ENCODE measurements at regions not wholly inside any gene's neighbourhood (a gene's known extent, or its start where the extent isn't known, plus 50 kb on each side); places are given as distances from the start of the nearest gene placed in this dataset.

DNA sequence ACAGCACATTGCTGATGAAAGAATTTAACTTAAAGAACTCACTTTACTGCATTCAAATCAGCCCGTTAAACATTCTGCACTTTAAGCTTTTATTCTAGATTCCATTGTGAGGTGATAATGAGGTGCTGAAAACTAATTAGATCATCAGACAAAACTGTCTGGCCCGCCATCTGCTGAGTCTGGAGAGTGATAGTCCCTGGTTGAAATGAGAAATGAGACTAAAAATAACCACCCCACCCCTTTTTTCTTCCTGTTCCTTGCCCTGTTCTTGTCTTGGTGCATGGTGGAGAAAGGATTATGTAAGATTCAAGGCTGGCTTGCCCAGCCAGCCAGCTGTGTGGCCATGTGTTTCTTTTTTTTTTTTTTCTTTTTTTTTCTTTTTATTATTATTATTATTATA, 277.0 kb upstream of the COBL start:
- Mint-ChIP-seq H3K27ac (ENCODE audit: unreplicated experiment) (no peak overlapping the region), H3K36me3 (ENCODE audit: low read depth) (no peaks in the 10 kb centered on the region), H3K4me3 (ENCODE audit: unreplicated experiment) (no peak overlapping the region), H3K27me3 (ENCODE audit: low read depth) (no peaks in the 10 kb centered on the region), H3K4me1 (ENCODE audit: low read depth) (no peaks in the 10 kb centered on the region), H3K9me3 (ENCODE audit: low read depth) (peaks cover 23% of the 10 kb centered on the region)
- TF ChIP-seq, protein P1, sequence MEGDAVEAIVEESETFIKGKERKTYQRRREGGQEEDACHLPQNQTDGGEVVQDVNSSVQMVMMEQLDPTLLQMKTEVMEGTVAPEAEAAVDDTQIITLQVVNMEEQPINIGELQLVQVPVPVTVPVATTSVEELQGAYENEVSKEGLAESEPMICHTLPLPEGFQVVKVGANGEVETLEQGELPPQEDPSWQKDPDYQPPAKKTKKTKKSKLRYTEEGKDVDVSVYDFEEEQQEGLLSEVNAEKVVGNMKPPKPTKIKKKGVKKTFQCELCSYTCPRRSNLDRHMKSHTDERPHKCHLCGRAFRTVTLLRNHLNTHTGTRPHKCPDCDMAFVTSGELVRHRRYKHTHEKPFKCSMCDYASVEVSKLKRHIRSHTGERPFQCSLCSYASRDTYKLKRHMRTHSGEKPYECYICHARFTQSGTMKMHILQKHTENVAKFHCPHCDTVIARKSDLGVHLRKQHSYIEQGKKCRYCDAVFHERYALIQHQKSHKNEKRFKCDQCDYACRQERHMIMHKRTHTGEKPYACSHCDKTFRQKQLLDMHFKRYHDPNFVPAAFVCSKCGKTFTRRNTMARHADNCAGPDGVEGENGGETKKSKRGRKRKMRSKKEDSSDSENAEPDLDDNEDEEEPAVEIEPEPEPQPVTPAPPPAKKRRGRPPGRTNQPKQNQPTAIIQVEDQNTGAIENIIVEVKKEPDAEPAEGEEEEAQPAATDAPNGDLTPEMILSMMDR (IDR thresholded peaks at IDR 0.05): no peak
- no peak for DNase-seq (ENCODE audit: low spot score)

DNA sequence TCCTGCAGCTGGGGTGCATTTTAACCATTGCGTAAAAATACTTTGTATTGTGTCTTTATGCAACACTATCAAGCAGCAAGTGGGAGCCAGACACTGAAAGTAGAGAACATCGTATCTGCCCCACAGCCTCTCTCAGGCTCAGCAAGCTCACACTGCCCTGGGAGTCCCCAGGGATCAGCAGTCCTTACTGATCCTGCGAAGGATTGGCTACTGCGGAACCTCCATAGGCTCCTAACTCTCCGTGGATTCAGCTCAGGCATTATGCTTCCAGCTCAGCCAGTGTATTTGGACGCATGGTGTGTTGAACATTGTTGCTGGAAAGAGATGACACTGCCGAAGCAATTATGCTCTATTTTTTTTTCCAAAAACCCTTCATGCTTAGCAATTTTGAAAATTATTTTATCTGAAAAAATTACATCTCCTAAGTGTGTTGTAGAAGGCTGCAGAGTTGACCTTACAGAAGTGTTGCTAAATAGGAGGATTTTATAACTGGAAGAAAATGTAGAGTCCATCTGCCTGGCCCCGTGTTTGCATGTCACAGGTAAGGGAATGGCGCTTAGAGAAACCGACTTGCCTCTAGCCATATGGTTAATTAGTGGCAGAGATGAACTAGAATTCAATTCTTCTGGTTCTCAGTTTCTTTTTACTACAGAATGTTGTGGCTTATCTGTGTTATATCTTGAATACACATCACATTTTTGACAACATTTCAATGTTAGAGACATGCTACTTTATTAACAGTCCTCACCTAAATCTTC, 276.4 kb upstream of the COBL start:
- H3K27me3 Mint-ChIP-seq (ENCODE audit: low read depth): no peaks in the 10 kb centered on the region
- H3K4me3 Mint-ChIP-seq (ENCODE audit: unreplicated experiment): no peak overlapping the region
- H3K9me3 Mint-ChIP-seq (ENCODE audit: low read depth): peaks cover 19% of the 10 kb centered on the region
- no peaks in the 10 kb centered on the region for H3K4me1 Mint-ChIP-seq (ENCODE audit: low read depth)
- H3K27ac Mint-ChIP-seq (ENCODE audit: unreplicated experiment): no peak overlapping the region
- H3K36me3 Mint-ChIP-seq (ENCODE audit: low read depth): no peaks in the 10 kb centered on the region
- no peak for DNase-seq (ENCODE audit: low spot score)
- TF ChIP-seq, protein P1 (IDR thresholded peaks at IDR 0.05): no peak

DNA sequence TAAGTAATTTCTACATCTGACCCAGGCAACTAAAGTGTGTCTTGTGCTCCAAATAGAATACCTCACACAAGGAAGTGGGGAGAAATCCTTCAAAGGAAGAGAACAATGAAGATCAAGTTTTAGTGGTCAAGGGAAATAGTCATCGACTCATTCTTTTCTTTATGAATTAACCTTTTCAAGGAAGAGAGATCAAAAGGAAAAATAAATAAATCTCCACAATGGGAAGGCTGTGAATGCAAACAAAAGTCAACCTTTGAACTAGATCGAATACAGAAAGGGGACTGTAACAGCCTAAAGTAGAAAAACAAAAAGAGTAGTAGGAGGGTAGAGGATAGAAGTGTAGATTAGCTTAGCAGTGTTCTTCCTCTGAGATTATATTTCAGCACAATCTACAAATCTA, 274.6 kb upstream of the COBL start:
- TF ChIP-seq, protein P1 (IDR thresholded peaks at IDR 0.05): no peak
- DNase-seq (ENCODE audit: low spot score): no peak
- Mint-ChIP-seq H3K9me3 (ENCODE audit: low read depth) (peaks cover 14% of the 10 kb centered on the region), H3K27ac (ENCODE audit: unreplicated experiment) (no peak overlapping the region), H3K4me3 (ENCODE audit: unreplicated experiment) (no peak overlapping the region), H3K27me3 (ENCODE audit: low read depth) (no peaks in the 10 kb centered on the region), H3K4me1 (ENCODE audit: low read depth) (no peaks in the 10 kb centered on the region), H3K36me3 (ENCODE audit: low read depth) (no peaks in the 10 kb centered on the region)

DNA sequence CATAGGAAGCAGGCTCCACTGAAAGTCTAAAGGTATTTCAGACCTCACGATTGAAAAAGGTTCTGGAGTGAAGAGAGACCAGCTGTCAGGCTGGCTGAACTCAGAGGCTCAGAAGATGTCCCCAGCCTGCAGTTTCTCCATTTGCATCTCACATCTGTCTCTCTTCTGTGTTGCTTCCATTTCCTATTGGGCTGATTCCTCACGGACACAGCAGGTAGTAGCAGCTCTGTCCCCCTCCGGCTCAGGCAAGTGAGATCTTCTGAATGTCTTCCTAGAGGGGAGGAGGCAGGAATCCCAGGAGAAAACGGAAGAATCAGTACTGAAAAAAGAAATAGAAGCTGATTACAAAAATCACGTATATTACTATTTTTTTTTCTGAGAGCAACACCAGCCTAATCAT, 274.1 kb upstream of the COBL start:
- Mint-ChIP-seq H3K27ac (ENCODE audit: unreplicated experiment) (no peak overlapping the region), H3K4me1 (ENCODE audit: low read depth) (no peaks in the 10 kb centered on the region), H3K9me3 (ENCODE audit: low read depth) (peaks cover 14% of the 10 kb centered on the region), H3K36me3 (ENCODE audit: low read depth) (no peaks in the 10 kb centered on the region), H3K4me3 (ENCODE audit: unreplicated experiment) (no peak overlapping the region), H3K27me3 (ENCODE audit: low read depth) (no peaks in the 10 kb centered on the region)
- TF ChIP-seq, protein P1 (IDR thresholded peaks at IDR 0.05): no peak
- no peak for DNase-seq (ENCODE audit: low spot score)

DNA sequence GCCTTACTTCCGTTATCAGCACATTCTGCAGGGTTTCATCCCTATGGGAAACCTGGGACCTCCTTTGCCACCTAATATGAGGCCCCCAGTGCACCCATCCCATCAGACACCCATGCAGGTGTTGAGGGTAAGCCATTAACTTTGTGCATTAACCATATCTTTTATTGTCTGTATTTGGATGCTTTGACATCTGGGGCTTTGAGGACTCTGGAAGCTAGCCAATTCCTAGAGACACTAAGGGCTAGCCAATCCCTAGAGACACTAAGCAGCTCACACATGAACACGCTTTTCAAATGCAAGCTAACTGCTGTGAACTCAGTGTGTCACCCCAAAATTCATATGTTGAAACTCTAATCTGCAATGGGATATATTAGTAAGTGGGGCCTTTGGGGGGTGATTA, 272.5 kb upstream of the COBL start:
- no peak overlapping the region for H3K4me3 Mint-ChIP-seq (ENCODE audit: unreplicated experiment)
- no peaks in the 10 kb centered on the region for H3K36me3 Mint-ChIP-seq (ENCODE audit: low read depth)
- H3K4me1 Mint-ChIP-seq (ENCODE audit: low read depth): no peaks in the 10 kb centered on the region
- no peak for DNase-seq (ENCODE audit: low spot score)
- peaks cover 11% of the 10 kb centered on the region for H3K9me3 Mint-ChIP-seq (ENCODE audit: low read depth)
- no peaks in the 10 kb centered on the region for H3K27me3 Mint-ChIP-seq (ENCODE audit: low read depth)
- no peak overlapping the region for H3K27ac Mint-ChIP-seq (ENCODE audit: unreplicated experiment)
- TF ChIP-seq, protein P1 (IDR thresholded peaks at IDR 0.05): no peak

All from chondrocyte (in vitro differentiated cells).